ENCODE measurements at regions not wholly inside any gene's neighbourhood (a gene's known extent, or its start where the extent isn't known, plus 50 kb on each side); places are given as distances from the start of the nearest gene placed in this dataset.

DNA sequence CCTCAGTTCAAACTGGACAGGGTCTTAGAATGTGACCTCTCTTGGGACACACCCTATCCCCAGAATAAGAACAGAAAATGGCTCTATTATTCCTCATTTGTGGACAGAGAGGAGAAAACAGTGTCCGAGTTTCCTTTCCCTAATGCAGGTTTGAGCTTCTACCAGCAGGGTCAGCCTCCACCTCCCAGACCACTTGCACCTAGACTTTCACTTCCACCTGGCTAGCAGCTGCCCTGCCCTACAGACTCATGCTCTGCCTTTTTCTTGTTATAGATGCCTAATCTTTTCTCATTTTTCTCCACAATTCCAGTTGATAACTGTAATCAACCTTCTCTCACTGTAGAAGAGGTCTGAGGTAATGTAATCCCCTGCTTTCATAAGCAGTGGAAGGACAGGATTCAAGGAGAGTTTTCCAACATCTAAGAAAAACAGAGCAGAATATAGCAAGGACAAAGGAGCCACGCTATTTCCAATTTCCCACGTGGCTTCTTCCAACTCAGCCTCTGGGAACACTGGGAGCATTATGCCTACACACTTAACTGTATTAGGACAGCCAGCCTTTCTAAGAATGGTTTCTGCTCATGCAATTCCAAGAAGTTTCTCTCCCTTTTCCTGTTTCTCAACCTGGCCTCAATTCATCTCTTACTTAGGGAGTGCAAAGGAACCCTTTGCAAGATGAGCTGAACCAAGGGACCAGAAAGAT is 239.8 kb downstream of the BCL11A start:
- 85 to 91% (median 86%) methylated on average over 3 of the region's 3 CpGs for WGBS, 3 donors
- no peaks in the 10 kb centered on the region for H3K27me3 ChIP-seq (ENCODE audit: control insufficient read depth in 3 of 3, insufficient read depth in 3 of 3, low read length in 3 of 3)
- FAIRE-seq, result no peak

DNA sequence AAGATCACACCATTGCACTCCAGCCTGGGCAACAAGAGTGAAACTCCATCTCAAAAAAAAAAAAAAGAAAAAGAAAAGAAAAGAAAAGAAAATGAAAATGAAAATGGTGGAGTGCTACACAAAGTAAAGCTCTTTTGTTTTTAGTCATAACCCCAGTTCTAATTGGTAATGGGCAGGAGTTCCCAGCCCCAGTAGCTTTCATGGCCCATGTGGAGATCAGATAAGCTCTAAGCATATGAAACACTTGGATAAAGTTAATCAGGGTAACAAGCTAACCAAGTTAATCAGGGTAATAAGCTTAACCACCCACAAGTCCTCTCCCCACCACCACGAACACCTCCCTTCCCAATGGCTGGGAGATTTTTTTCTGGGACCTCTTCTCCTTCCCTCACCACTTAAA is 240.8 kb downstream of the BCL11A start:
- H3K4me3 ChIP-seq (ENCODE audit: low read depth in 1 of 3, low read length in 3 of 3), result no peak overlapping the region
- WGBS, 3 donors, result 56 to 81% (median 80%) methylated on average over 1 of the region's 1 CpG
- no peaks in the 10 kb centered on the region for H3K27me3 ChIP-seq (ENCODE audit: control insufficient read depth in 3 of 3, insufficient read depth in 3 of 3, low read length in 3 of 3)
- H3K4me1 ChIP-seq (ENCODE audit: control insufficient read depth in 3 of 3, insufficient read depth in 2 of 3, low read depth in 1 of 3, low read length in 2 of 3), result peaks cover 0 to 18% (median 3%) of the 10 kb centered on the region in 3 donors
- no peak for FAIRE-seq
- H3K9me3 ChIP-seq (ENCODE audit: control insufficient read depth in 2 of 2, insufficient read depth in 1 of 2, low read depth in 1 of 2, low read length in 1 of 2), result no peaks in the 10 kb centered on the region
- H3K36me3 ChIP-seq (ENCODE audit: control insufficient read depth in 3 of 3, insufficient read depth in 2 of 3, low read depth in 1 of 3, low read length in 3 of 3), result no peaks in the 10 kb centered on the region
- no peak overlapping the region for H3K27ac ChIP-seq (ENCODE audit: low read depth in 1 of 3, low read length in 2 of 3)
- no peak for DNase-seq

More for the DNA sequence above, 239.8 kb downstream of the BCL11A start:
- peaks cover 0 to 18% (median 3%) of the 10 kb centered on the region in 3 donors for H3K4me1 ChIP-seq (ENCODE audit: control insufficient read depth in 3 of 3, insufficient read depth in 2 of 3, low read depth in 1 of 3, low read length in 2 of 3)
- no peak for DNase-seq
- H3K36me3 ChIP-seq (ENCODE audit: control insufficient read depth in 3 of 3, insufficient read depth in 2 of 3, low read depth in 1 of 3, low read length in 3 of 3), result no peaks in the 10 kb centered on the region
- no peak overlapping the region for H3K27ac ChIP-seq (ENCODE audit: low read depth in 1 of 3, low read length in 2 of 3)
- no peaks in the 10 kb centered on the region for H3K9me3 ChIP-seq (ENCODE audit: control insufficient read depth in 2 of 2, insufficient read depth in 1 of 2, low read depth in 1 of 2, low read length in 1 of 2)
- H3K4me3 ChIP-seq (ENCODE audit: low read depth in 1 of 3, low read length in 3 of 3), result no peak overlapping the region

DNA sequence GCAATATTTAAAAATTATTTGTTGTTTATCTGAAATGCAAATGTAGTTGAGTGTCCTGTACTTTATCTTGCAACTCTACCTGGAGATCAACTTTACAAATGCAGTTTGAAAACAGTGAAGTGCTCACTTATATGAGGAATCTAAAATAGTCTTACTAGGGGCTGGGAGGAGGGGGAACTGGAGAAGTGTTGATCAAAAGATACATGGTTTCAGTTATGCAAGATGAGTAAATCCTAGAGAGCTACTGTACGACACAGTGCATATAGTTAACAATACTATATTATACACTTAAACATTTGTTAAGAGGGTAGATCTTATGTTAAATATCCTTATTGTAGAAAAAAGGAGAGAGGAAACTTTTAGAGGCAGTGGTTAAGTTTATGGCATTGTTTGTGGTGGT is 241.9 kb downstream of the BCL11A start:
- DNase-seq (no peak), FAIRE-seq (no peak)
- H3K27ac ChIP-seq (ENCODE audit: low read depth in 1 of 3, low read length in 2 of 3), result no peak overlapping the region
- H3K27me3 ChIP-seq (ENCODE audit: control insufficient read depth in 3 of 3, insufficient read depth in 3 of 3, low read length in 3 of 3), result no peaks in the 10 kb centered on the region
- H3K4me1 ChIP-seq (ENCODE audit: control insufficient read depth in 3 of 3, insufficient read depth in 2 of 3, low read depth in 1 of 3, low read length in 2 of 3), result peaks cover 0 to 17% (median 0%) of the 10 kb centered on the region in 3 donors
- 69 to 97% (median 78%) methylated on average over 1 of the region's 1 CpG for WGBS, 3 donors
- H3K4me3 ChIP-seq (ENCODE audit: low read depth in 1 of 3, low read length in 3 of 3), result no peak overlapping the region
- no peaks in the 10 kb centered on the region for H3K36me3 ChIP-seq (ENCODE audit: control insufficient read depth in 3 of 3, insufficient read depth in 2 of 3, low read depth in 1 of 3, low read length in 3 of 3)
- H3K9me3 ChIP-seq (ENCODE audit: control insufficient read depth in 2 of 2, insufficient read depth in 1 of 2, low read depth in 1 of 2, low read length in 1 of 2), result no peaks in the 10 kb centered on the region

DNA sequence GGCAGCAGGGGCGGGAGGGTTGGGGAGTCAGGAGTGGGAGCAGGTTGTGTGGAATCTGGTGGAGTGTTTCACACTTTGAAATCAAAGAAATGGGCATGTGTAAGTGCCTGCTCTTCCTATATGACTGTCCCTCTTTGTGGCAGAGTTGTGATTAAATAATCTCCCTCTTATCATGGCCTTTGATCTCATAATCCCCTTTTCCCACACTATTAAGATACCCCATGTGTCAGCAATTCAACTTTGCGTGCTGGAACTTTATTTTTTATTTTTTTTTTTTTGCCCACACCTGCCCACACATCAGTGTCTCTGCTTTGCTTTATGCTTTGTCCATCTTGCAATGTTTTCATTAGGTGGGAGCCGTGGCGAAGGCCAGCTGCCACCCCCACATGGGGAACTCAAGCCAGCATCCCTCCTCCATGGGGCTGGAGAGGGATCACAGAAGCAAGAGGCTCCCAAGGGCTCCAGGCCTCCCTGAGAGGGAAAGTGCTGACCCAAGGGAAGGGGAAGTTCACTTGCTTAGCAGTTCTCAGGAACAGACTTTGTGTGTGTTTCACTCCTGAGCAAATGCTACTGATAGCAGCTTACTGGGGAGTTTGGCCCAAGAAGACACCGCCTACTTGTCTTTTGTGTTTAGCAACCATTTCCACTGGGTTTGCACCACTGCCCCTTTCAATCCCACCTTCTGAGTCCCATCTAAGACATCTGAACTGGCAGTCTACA is 243.4 kb downstream of the BCL11A start:
- no peak overlapping the region for H3K27ac ChIP-seq (ENCODE audit: low read depth in 1 of 3, low read length in 2 of 3)
- DNase-seq (no peak), FAIRE-seq (no peak)
- no peaks in the 10 kb centered on the region for H3K27me3 ChIP-seq (ENCODE audit: control insufficient read depth in 3 of 3, insufficient read depth in 3 of 3, low read length in 3 of 3)
- H3K36me3 ChIP-seq (ENCODE audit: control insufficient read depth in 3 of 3, insufficient read depth in 2 of 3, low read depth in 1 of 3, low read length in 3 of 3), result no peaks in the 10 kb centered on the region
- no peaks in the 10 kb centered on the region for H3K9me3 ChIP-seq (ENCODE audit: control insufficient read depth in 2 of 2, insufficient read depth in 1 of 2, low read depth in 1 of 2, low read length in 1 of 2)
- H3K4me3 ChIP-seq (ENCODE audit: low read depth in 1 of 3, low read length in 3 of 3), result no peak overlapping the region
- peaks cover 2 to 19% (median 4%) of the 10 kb centered on the region in 3 donors for H3K4me1 ChIP-seq (ENCODE audit: control insufficient read depth in 3 of 3, insufficient read depth in 2 of 3, low read depth in 1 of 3, low read length in 2 of 3)
- 84 to 90% (median 89%) methylated on average over 5 of the region's 5 CpGs for WGBS, 3 donors

DNA sequence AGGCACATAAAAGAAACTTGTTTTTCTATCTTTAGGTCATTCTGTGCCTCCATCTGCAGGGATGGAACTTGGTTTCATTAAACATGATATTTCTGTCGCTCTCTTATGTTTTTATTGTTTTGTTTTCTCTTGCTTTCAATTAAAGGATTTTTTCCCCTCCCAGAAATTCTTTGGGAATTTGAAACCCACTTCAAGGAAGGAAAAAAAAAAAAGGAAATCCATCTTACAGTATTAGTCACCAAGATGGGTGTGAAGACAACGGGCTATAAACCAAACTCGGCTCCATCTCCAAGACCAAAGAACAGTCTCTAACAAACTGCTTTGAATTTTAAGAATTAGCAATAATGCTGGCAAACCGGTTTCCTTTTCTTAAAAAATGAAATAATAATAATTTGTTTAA is 244.1 kb downstream of the BCL11A start:
- Histone ChIP-seq H3K27me3 (ENCODE audit: control insufficient read depth in 3 of 3, insufficient read depth in 3 of 3, low read length in 3 of 3) (no peaks in the 10 kb centered on the region), H3K4me1 (ENCODE audit: control insufficient read depth in 3 of 3, insufficient read depth in 2 of 3, low read depth in 1 of 3, low read length in 2 of 3) (peaks cover 2 to 19% (median 4%) of the 10 kb centered on the region in 3 donors), H3K36me3 (ENCODE audit: control insufficient read depth in 3 of 3, insufficient read depth in 2 of 3, low read depth in 1 of 3, low read length in 3 of 3) (no peaks in the 10 kb centered on the region), H3K9me3 (ENCODE audit: control insufficient read depth in 2 of 2, insufficient read depth in 1 of 2, low read depth in 1 of 2, low read length in 1 of 2) (no peaks in the 10 kb centered on the region), H3K27ac (ENCODE audit: low read depth in 1 of 3, low read length in 2 of 3) (no peak overlapping the region), H3K4me3 (ENCODE audit: low read depth in 1 of 3, low read length in 3 of 3) (no peak overlapping the region)
- FAIRE-seq (no peak), DNase-seq (no peak)
- WGBS, 3 donors, result 41 to 62% (median 48%) methylated on average over 4 of the region's 4 CpGs

DNA sequence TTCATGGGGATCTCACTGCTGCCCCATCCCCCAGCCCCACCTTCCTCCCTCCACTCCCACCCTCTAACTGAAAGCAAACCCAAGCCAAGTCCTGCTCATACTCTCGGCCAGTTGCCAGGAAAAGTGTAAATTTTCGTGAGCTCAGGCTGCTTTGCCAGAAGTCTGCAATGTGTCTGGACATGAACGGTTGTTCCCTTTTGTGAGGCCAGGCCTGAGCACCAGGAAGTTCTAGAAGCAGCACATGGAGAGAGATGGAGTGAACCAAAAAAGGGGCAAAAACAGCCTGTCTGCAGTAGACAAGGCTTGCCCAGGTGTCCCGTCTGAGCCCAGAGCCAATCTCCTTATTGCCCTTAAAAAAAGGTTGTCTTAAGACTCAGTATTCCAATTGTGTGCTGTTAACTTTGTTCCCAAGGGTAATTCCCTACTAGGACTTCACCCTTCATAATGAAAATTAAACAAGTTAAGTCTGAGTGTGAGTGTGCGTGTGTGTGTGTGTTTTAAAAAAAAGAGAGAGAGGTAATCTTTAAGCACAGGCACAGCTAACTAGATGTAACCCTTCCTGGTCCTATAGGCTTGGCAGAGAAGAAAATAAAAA is 247.1 kb downstream of the BCL11A start:
- Histone ChIP-seq H3K9me3 (ENCODE audit: control insufficient read depth in 2 of 2, insufficient read depth in 1 of 2, low read depth in 1 of 2, low read length in 1 of 2) (no peaks in the 10 kb centered on the region), H3K4me3 (ENCODE audit: low read depth in 1 of 3, low read length in 3 of 3) (no peak overlapping the region), H3K27ac (ENCODE audit: low read depth in 1 of 3, low read length in 2 of 3) (peak overlapping the region in 1 of 3 donors; percentile 44), H3K27me3 (ENCODE audit: control insufficient read depth in 3 of 3, insufficient read depth in 3 of 3, low read length in 3 of 3) (no peaks in the 10 kb centered on the region), H3K4me1 (ENCODE audit: control insufficient read depth in 3 of 3, insufficient read depth in 2 of 3, low read depth in 1 of 3, low read length in 2 of 3) (peaks cover 2 to 19% (median 4%) of the 10 kb centered on the region in 3 donors), H3K36me3 (ENCODE audit: control insufficient read depth in 3 of 3, insufficient read depth in 2 of 3, low read depth in 1 of 3, low read length in 3 of 3) (no peaks in the 10 kb centered on the region)
- DNase-seq, result peak; percentile 42 to 53
- WGBS, 3 donors, result 3 to 30% (median 21%) methylated on average over 5 of the region's 5 CpGs
- no peak for FAIRE-seq

DNA sequence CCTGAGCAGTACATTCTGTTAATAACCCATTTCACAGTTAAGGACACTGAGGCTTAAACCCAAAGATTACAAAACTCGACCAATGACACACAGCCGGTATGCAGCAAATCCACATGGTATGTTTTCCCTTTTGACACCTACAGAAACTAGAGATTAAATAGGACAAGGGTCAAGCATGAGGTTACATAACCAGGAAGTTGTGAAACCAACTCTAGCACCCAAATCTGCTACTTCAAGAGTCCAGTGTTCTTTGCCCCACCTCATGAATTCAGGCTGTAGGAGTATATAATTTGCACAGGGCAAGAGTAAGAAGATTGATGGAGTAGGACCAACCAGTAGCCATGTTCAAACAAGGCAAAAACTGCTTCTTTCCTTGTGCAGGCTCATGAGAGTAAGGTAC is 249.8 kb downstream of the BCL11A start:
- H3K4me1 ChIP-seq (ENCODE audit: control insufficient read depth in 3 of 3, insufficient read depth in 2 of 3, low read depth in 1 of 3, low read length in 2 of 3), result peaks cover 2 to 19% (median 4%) of the 10 kb centered on the region in 3 donors
- H3K36me3 ChIP-seq (ENCODE audit: control insufficient read depth in 3 of 3, insufficient read depth in 2 of 3, low read depth in 1 of 3, low read length in 3 of 3), result no peaks in the 10 kb centered on the region
- FAIRE-seq (no peak), DNase-seq (peak; percentile 69 to 85)
- WGBS, 3 donors, result 11 to 50% (median 23%) methylated on average over 2 of the region's 2 CpGs
- H3K27me3 ChIP-seq (ENCODE audit: control insufficient read depth in 3 of 3, insufficient read depth in 3 of 3, low read length in 3 of 3), result no peaks in the 10 kb centered on the region
- H3K27ac ChIP-seq (ENCODE audit: low read depth in 1 of 3, low read length in 2 of 3), result no peak overlapping the region
- H3K9me3 ChIP-seq (ENCODE audit: control insufficient read depth in 2 of 2, insufficient read depth in 1 of 2, low read depth in 1 of 2, low read length in 1 of 2), result no peaks in the 10 kb centered on the region
- no peak overlapping the region for H3K4me3 ChIP-seq (ENCODE audit: low read depth in 1 of 3, low read length in 3 of 3)

DNA sequence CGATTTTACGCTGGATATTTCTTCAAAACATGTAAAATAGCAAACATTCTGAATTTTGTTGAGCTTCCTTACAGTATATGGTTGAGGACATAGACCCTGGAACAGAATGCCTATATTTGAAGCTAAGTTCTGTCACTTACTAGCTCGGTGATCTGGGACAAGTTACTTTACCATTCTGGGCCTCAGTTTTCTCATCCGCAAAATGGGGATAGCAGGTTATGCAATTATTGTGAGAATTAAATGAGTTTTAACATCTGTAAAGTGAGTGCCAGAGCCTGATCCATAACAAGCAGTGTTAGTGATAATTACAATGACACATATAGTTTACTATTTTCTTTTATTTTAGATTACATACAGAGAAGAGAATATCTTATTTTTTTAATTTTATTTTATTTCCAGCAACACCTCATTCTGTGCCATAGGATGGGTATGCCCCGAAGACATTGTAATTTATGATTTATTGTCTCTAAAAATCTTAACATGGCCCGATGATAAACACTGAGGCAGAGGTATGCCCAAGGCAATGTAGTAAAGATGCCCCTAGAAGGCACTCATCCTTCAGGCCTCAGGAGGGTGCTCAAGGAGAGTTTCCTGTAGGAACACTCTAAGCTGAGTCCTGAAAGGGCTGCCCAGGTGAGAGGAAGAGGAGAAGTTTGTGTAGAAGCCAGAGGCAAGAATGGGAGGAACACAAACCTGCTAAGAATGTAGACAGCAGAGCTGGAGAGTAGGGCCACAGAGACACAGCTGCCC is 250.9 kb downstream of the BCL11A start:
- WGBS, 3 donors, result 89 to 93% (median 91%) methylated on average over 6 of the region's 6 CpGs
- no peak for FAIRE-seq

More for the DNA sequence above, 250.9 kb downstream of the BCL11A start:
- Histone ChIP-seq H3K4me1 (ENCODE audit: control insufficient read depth in 3 of 3, insufficient read depth in 2 of 3, low read depth in 1 of 3, low read length in 2 of 3) (peaks cover 2 to 19% (median 4%) of the 10 kb centered on the region in 3 donors), H3K36me3 (ENCODE audit: control insufficient read depth in 3 of 3, insufficient read depth in 2 of 3, low read depth in 1 of 3, low read length in 3 of 3) (no peaks in the 10 kb centered on the region), H3K9me3 (ENCODE audit: control insufficient read depth in 2 of 2, insufficient read depth in 1 of 2, low read depth in 1 of 2, low read length in 1 of 2) (peaks cover 0 to 3% of the 10 kb centered on the region in 2 donors), H3K27ac (ENCODE audit: low read depth in 1 of 3, low read length in 2 of 3) (no peak overlapping the region), H3K4me3 (ENCODE audit: low read depth in 1 of 3, low read length in 3 of 3) (no peak overlapping the region), H3K27me3 (ENCODE audit: control insufficient read depth in 3 of 3, insufficient read depth in 3 of 3, low read length in 3 of 3) (no peaks in the 10 kb centered on the region)
- no peak for DNase-seq

Measured in small intestine (tissue), 7 donors.